ENCODE measurements at regions not wholly inside any gene's neighbourhood (a gene's known extent, or its start where the extent isn't known, plus 50 kb on each side); places are given as distances from the start of the nearest gene placed in this dataset.

DNA sequence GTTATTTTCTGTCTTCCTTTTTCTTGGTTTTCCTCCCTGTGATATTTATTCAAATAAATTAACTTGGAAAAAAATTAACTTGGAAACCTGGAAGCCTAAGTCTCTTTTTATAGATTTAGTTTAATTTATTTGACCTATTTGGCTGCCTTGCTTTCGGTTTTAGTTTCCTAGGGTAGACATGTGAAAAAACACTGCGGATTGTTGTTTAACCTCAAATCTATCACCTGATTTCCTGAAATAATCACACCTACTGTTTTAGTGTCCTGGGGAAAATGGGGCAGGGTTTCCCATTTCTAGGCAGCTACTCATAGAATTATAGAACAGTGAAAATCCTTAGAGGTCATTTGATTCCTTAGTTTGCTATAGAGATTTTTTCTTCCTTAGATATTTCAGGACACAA, 412.4 kb downstream of the PCDH17 start:
- no peak for ATAC-seq (ENCODE audit: poor library complexity)
- no peaks in the 10 kb centered on the region for H3K27me3 Mint-ChIP-seq
- CTCF ChIA-PET, result no interaction called here
- Histone ChIP-seq H3K9me3 (ENCODE audit: control insufficient read depth in 1 of 2, insufficient read depth in 1 of 2, low read length in 2 of 2) (no peaks in the 10 kb centered on the region), H3K4me1 (ENCODE audit: insufficient read depth, low read length) (no peaks in the 10 kb centered on the region), H3K36me3 (ENCODE audit: insufficient read depth, low read length) (no peaks in the 10 kb centered on the region), H3K4me3 (ENCODE audit: low read length) (no peak overlapping the region), H3K27me3 (ENCODE audit: control insufficient read depth in 1 of 2, insufficient read depth in 2 of 2, low read length in 2 of 2) (no peaks in the 10 kb centered on the region), H3K27ac (ENCODE audit: low read depth in 1 of 2, low read length in 2 of 2) (no peak overlapping the region)
- POLR2A ChIA-PET, result no interaction called here
- intact Hi-C loops (cut with DNase I, micrococcal nuclease), result no loop called here
- H3K27ac Mint-ChIP-seq, result no peak overlapping the region
- no peak for TF ChIP-seq CTCF (IDR thresholded peaks at IDR 0.05)
- DNase-seq, result no peak
- peaks cover 11% of the 10 kb centered on the region for H3K9me3 Mint-ChIP-seq
- H3K4me1 Mint-ChIP-seq (ENCODE audit: low read depth), result no peaks in the 10 kb centered on the region
- no peak overlapping the region for H3K4me3 Mint-ChIP-seq
- no peaks in the 10 kb centered on the region for H3K36me3 Mint-ChIP-seq (ENCODE audit: low read depth)

GRCh38 chr13:58048670-58049069, 417.1 kb downstream of the PCDH17 start:
- Mint-ChIP-seq H3K9me3 (peaks cover 4% of the 10 kb centered on the region), H3K36me3 (ENCODE audit: low read depth) (no peaks in the 10 kb centered on the region), H3K4me1 (ENCODE audit: low read depth) (no peaks in the 10 kb centered on the region), H3K4me3 (no peak overlapping the region), H3K27ac (no peak overlapping the region), H3K27me3 (no peaks in the 10 kb centered on the region)
- H3K27ac ChIP-seq (ENCODE audit: low read depth in 1 of 2, low read length in 2 of 2), result no peak overlapping the region
- DNase-seq, result no peak
- CTCF ChIA-PET, result no interaction called here
- intact Hi-C loops (cut with DNase I, micrococcal nuclease), result no loop called here
- POLR2A ChIA-PET, result no interaction called here
- TF ChIP-seq CTCF (IDR thresholded peaks at IDR 0.05), result no peak
- no peak overlapping the region for H3K4me3 ChIP-seq (ENCODE audit: low read length)
- peaks cover 0 to 4% of the 10 kb centered on the region in 2 experiments for H3K9me3 ChIP-seq (ENCODE audit: control insufficient read depth in 1 of 2, insufficient read depth in 1 of 2, low read length in 2 of 2)
- ATAC-seq (ENCODE audit: poor library complexity), result no peak
- no peaks in the 10 kb centered on the region for H3K27me3 ChIP-seq (ENCODE audit: control insufficient read depth in 1 of 2, insufficient read depth in 2 of 2, low read length in 2 of 2)
- no peaks in the 10 kb centered on the region for H3K4me1 ChIP-seq (ENCODE audit: insufficient read depth, low read length)
- H3K36me3 ChIP-seq (ENCODE audit: insufficient read depth, low read length), result no peaks in the 10 kb centered on the region

GRCh38 chr13:58051396-58051795, 419.9 kb downstream of the PCDH17 start:
- Mint-ChIP-seq H3K27ac (no peak overlapping the region), H3K36me3 (ENCODE audit: low read depth) (no peaks in the 10 kb centered on the region), H3K4me3 (no peak overlapping the region), H3K9me3 (peaks cover 2% of the 10 kb centered on the region), H3K4me1 (ENCODE audit: low read depth) (no peaks in the 10 kb centered on the region), H3K27me3 (no peaks in the 10 kb centered on the region)
- DNase-seq (no peak), ATAC-seq (ENCODE audit: poor library complexity) (no peak)
- CTCF ChIA-PET, result no interaction called here
- intact Hi-C loops (cut with DNase I, micrococcal nuclease), result no loop called here
- no peaks in the 10 kb centered on the region for H3K36me3 ChIP-seq (ENCODE audit: insufficient read depth, low read length)
- no peak for TF ChIP-seq CTCF (IDR thresholded peaks at IDR 0.05)
- H3K4me3 ChIP-seq (ENCODE audit: low read length), result no peak overlapping the region
- POLR2A ChIA-PET, result no interaction called here
- no peaks in the 10 kb centered on the region for H3K27me3 ChIP-seq (ENCODE audit: control insufficient read depth in 1 of 2, insufficient read depth in 2 of 2, low read length in 2 of 2)
- H3K9me3 ChIP-seq (ENCODE audit: control insufficient read depth in 1 of 2, insufficient read depth in 1 of 2, low read length in 2 of 2), result peaks cover 0 to 4% of the 10 kb centered on the region in 2 experiments
- H3K27ac ChIP-seq (ENCODE audit: low read depth in 1 of 2, low read length in 2 of 2), result no peak overlapping the region
- no peaks in the 10 kb centered on the region for H3K4me1 ChIP-seq (ENCODE audit: insufficient read depth, low read length)

All from CD4-positive, alpha-beta T cell (primary cell).